ENCODE measurements at regions not wholly inside any gene's neighbourhood (a gene's known extent, or its start where the extent isn't known, plus 50 kb on each side); places are given as distances from the start of the nearest gene placed in this dataset.

DNA sequence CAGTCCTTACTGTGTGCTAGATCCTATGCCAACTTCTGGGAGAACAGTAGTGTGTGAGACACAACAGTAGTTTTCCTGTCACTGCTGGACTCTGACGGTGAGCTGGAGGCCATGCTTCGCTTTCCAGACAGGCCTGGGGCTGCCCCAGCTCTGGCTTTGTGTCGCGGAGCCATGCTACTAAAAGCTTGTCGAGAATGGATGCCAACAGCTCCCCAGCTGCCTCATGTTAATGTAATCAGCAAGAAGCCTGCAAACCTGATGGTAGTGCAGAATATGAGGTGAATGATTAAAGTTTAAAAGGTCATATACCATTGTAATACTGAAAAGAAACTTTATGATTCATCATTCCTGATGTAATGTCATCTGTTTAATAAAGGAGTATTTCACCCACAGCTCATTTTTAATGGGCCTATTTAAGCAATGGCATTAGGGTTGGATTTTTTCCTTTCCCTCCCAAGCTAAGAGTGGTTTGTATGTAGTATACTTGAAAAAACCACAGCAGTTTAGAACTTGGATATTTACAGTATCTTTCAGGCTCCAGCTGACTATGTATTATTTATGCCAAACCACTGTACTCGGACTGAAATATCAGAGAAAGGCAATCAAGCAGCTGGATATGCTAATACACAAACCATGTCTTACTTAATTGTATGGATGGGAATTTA is 343.0 kb downstream of the NUF2 start:
- DNase-seq: no peak

DNA sequence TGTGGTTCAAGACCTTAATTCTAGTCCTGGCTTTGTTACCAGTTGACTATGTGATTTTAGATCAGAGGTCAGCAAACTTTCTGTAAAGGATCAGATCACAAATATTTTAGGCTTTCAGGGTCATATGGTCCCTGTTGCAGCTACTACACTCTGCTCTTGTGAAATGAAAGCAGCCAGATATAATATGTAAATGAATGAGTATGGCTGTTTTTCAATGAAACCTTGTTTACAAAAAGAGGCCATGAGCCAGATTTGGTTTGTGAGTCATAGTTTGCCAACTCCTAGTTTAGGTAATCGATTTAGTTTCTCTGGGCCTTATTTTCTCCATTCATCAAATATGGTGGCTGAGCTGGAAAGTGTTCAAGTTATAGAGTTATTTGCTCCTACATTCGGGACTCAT is 346.7 kb downstream of the NUF2 start:
- no peak for DNase-seq

DNA sequence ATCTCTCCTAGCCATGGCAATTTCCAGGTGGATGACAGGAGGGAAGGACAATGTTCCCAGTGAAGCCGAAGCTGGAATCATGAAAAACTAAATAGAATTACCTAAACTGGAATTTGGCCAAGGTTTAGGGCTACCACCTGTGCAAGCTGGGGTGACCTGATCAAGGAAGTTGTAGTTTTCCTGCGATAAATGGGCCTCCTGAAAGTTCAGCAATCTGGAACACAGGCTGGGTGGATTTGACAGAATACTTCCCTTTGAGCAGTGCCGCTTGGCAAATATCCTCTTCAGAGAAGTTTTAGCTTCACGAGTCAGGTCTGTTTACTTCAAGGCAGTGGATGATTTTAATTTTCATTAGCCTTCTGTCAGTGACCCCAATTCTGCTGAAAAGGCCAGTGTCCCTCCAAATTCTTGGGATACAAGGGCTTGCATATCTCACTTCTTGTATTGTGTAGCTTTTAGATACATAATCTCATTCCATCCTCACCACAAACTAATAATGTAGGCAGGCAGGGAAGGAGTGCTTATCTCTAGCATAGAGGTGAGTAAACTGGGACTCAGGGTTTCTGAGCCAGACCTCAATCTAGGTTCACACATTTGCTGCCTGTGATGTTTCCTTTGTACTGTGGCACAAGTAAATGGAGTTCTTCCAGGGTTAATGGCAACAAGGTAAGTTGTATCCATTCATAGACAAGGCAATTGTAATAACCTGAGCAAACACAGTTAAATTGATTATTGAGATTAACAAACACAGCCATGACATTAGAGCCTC is 349.4 kb downstream of the NUF2 start:
- no peak for DNase-seq

DNA sequence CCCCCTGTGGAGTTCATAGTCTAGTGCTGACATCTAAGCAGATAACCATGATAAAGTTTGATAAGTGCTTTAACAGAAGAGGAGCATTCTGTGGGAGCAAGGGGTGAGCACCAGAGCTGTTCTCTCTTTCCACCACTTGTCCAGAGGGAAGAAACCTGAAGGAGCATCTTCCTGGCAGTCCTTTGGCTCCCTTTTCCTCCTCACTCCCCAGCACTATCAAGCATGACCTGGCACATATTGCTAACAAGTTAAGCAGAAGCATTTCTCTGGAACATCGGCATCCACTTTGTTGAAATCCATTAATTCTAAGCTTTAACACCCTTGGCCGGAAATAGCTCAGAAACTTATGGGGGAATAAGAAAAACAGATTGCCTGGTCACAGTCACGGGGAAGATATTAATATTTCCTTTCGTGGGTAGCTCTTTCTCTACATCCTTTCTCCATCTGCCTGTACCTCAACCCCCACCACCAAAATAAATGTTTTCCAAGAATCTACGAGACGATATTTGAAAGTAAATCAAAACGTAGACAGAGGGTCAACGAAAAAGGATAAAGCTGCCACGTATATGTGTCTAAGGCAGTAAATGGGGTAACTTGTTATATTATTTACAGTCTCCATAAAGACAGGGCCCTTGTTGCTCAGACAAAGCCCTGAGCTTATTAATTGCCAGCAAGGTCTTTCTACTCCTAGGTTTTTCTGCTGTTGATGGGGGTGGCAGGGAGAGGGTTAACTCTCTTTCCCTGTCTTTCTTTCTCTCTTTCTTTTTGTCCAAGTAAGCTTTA is 351.4 kb downstream of the NUF2 start:
- DNase-seq: no peak

DNA sequence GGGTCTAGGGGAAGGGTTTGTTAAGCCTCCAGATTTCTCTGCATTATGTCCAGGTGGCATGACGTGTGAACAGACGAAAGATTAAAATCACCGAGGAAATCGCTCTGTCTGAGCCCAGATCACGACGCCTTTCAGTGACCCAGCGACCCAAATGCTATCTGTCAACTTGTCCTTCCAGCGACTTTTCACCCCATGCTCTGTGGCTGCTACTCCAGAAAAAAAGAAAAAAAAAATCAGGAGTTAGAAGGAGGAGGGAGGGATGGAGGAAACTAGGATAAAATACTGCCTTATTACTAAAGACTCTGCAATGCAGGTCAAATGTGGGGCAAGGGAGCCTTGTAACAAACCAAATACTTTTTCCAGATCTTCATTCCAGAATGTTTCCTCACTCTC is 352.0 kb downstream of the NUF2 start:
- DNase-seq: no peak

DNA sequence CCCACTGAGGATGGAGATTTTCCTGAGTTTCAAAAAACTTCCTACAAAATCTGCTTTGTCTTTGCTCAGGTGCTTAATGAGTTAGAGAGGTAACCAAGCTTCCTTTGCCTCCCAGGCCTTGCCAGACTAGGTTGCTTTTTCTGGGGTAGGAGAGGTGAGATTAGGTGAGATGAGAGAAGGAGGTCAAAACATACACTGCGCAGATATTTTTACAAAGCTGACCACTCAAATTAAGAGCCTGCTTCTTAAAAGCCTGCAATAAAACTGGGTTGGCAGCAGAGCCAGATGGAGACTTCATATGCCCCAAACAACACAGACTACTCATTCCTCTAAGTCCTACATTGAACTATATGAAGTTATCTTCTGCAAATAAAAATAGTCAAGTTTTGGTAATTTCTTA is 352.5 kb downstream of the NUF2 start:
- no peak for DNase-seq

DNA sequence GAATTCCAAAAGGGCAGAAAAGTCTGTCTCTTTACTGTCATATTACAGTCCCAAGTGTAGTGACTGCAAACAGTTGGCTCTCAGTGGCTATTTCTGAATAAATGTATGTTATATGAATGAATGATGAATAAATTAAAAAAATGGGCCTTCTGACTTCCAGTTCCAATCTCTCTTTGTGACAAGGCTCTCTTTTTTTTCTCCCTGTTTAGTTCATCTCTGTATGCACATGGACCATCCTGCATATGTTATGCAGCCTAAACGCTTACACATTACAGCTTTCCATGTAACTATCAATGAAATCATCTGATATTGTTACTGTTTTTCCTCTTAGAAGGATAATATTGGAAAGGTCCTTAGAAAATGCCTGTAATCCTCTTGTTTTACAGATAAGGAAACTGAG is 363.0 kb downstream of the NUF2 start:
- no peak for DNase-seq

DNA sequence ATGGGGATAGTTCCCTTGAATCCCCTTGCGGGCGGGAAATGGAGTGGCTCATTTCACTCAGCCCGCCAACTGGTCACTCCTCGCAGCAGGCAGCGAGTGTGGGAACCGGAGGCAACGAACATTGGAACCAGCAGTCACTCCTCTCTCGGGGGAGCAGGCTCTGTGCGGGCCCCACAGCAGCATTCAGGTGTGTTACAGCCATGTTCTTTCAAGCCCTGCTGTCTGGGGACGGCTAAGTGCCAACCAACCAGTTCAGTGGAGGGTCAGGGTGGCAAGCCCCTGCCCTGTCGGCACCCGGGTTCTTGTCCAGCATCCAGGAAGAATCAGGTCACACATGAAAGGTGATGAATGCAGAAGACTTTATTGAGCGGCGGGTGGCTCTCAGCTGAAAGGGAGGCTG is 370.5 kb downstream of the NUF2 start:
- DNase-seq: no peak

DNA sequence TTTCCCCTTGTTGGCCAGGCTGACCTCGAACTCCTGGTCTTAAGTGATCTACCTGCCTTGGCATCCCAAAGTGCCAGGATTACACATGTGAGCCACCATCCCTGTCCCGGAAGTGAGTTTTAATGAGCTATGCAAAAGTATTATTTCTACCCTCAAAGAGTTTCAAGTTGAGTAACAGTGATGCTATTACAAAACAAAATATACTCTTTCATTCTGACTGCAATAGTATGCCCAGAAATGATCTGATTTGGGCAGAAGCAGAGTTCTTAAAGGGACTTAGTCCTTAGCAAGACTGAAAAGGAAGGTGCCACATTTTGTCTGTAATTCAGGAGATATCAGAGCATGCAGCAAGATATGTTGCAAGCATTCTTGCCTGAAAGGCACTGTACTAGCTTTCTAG is 375.4 kb downstream of the NUF2 start:
- no peak for DNase-seq

DNA sequence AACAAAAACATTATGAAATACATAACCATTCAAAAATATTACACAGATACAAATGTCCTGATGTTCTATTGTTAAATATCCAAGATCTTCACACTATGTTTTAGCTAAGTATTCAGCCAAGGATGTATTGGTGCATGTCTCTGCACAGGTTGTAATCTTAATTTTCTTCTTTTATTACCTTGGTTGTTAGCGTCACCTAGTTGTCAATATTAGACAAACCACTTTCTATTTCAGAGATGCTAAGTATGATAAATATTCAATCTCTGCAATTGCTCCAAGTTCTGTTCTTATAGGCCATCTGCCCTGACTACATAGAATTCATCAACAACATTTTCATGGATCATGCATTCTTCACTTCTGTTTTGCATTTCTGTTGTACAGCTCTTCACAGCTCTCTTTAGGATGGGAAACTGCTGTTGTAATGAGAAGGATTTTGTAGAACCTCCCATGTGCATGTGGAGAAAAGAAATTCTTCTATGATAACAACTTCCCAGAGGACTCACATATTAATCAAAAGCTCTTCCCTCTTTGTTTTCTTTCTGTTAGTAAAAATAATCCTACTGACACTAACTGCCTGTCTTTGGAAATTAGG is 380.1 kb downstream of the NUF2 start:
- DNase-seq: no peak

DNA sequence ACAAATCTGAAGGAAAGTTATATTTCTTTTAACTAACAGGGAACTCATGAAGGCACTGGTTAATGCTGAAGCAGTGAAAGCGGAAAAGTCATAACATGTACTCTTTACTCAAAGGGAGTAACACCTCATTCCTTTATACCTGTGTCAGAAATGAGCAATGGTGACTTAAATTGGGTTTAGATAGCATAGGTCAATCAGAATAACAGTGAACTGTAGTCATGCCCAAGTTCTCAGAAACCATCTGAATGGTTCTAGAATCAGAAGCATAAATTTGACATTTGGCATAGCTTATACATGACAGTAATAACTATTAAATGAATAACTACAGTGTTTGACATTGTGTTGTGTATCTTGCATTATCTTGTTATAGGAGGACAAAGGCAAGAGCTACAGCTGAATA is 382.0 kb downstream of the NUF2 start:
- DNase-seq: no peak

DNA sequence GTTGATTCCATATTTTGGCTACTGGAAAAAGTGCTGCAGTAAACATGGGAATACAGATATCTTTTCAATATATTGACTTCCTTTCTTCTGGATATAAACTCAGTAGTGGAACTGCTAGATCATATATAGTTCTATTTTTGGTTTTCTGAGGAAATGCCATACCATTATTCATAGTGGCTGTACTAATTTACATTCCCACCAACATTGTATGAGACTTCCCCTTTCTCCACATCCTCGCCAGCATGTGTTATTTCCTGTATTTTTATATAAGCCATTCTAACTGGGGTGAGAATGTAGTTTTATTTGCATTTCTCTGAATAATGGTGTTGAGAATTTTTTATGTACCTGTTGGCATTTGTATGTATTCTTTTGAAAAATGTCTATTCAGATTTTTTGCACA is 385.2 kb downstream of the NUF2 start:
- DNase-seq: no peak

DNA sequence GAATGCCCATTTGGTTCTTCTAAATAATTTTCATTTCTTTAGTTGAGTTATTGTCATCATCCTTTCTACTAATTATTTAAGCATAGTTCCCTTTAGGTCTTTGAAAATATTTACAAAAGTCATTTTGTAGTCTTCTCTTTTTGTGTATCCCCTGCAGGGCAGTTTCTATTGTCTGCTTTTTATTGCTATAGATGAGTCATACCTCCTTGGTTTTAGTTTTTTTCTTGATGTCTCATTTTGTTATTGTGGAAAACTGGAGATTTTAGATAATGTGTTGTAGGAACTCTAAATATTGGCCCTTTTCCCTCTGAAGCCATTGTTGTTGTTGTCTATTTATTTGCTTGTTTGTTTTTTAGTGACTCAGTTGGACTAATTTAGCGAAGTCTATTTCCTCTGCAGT is 387.9 kb downstream of the NUF2 start:
- no peak for DNase-seq

DNA sequence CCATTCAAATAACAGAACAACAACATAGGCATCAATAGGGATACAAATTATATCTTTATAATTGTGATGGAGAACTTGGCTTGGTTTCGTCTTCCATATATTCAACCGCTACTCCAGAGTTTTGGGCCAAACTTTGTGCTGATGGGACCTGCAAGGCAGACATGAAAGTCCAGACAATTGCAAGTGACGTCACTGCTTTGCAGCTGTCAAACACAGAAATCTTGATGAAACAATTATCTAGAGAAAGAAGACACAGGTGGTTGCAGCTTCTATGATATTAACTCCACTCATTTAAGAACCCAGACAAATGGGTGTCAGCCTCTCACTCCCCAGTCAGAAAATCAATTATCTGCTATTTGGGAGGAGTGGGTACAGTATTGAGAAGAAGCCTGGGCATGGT is 390.6 kb downstream of the NUF2 start:
- no peak for DNase-seq

DNA sequence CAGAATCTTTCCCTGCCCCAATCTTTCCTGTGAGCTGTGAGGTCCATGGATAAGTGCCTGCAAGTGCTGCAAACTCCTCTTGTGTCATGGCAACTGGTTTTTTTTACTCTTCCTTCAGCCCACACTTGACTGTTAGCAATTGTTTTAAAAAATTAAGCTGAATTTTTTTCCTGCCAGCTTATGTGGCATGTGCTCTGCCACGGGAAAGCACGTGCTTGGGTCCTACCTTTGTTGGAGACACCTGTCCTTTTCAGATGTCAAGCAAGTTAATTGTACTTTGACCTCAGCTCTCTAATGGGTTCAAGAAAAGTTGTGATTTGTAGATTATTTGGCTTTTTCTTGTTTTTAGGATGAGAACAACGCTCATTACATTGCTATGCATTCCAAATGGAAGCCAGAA is 398.5 kb downstream of the NUF2 start:
- DNase-seq: no peak

DNA sequence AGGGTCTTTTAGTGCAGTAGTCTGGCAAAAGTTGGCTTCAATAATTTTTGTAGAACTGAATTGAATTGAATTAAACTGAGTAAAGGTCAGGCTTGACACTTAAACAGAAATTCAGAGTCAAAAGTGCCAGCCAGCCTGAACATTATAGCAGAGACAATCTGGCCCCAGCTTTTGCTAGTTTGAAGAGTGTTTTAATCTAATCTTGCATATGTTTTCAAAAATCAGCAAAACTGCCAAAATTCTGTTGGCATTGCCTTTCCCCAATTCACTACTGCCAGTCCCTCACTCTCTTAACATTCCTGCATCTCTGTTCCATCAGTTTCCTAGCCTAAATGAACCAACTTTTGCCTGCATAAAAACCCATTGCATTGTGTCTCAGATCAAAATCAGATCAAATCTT is 403.8 kb downstream of the NUF2 start:
- DNase-seq: no peak

DNA sequence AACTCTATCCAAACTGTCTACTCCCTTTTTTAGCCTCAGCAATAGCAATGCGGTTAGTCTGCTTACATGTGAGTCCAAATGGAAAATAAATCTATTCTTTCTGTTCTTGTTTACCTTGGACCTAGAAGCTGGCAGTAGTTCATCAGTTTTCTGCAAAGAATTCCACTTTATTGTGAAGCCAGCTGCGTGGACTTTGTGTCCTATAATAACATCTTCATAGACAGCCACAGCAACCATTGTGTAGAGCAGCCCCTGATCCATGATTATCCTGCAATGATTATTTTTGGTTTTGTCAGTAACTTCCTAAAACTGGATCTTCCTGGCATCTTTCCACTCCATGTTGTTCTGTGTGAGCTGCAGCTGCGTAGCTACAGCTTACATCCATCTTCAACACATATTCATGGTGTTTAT is 408.7 kb downstream of the NUF2 start:
- DNase-seq: no peak

DNA sequence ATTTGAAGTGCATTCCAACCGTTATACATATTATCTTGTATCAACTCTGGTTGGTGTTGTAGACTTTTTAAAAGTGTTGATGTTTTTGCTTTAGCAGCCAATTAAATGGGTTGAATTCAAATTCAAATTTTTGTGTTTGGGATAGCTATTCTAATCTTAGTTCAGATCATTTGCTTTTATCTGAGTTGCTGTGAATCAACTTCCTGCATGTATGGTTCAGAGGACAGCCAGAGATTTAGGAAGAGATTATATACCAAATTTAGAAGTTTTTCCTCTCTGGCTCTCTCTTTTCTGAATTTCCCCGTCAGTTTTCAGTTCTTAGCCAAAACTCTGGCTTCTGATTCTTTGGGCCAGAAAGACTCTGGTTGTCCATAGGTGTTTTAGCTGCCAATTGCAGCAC is 415.5 kb downstream of the NUF2 start:
- no peak for DNase-seq

DNA sequence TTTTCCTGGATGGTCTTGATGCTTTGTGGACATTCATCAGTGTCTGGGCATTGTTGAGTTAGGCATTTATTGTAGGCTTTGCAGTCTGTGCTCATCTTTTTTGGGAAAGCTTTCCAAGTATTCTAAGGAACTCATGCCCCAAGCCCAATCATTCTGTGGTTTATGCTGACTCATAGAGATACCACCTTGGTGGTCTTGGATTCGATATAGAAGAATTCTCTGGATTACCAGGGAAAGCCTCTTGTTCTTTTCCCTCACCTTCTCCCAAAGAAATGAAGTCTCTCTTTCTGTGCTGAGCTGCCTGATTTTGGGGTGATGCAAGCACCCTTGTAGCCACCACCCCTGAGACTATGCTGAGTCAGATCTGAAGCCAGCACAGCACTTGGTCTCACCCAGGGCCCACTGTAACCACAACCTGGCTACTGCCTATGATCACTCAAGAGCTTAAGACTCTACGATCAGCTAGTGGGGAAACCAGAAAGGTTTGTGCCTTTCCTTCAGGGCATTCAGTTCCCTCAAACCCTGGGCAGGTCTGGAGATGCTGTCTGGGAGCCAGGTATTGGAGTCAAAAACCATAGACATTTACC is 422.6 kb downstream of the NUF2 start:
- DNase-seq: no peak

DNA sequence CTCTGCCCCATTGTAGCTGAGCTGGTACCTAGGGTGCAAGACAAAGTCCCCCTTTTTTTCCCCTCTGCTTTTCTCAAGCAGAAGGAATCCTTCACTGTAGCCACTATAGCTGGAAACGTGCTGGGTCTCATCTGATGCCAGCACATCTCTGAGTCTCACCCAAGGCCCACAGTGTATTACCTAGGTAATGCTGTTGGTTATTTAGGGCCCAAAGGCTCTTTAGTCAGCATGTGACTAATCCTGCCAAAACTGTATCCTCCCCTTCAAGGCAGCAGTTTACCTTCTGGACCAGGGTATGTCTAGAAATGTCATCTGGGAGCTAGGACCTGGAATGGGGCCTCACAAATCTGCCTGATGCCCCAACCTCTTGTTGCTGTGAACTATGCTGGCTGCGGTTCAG is 423.4 kb downstream of the NUF2 start:
- no peak for DNase-seq

DNA sequence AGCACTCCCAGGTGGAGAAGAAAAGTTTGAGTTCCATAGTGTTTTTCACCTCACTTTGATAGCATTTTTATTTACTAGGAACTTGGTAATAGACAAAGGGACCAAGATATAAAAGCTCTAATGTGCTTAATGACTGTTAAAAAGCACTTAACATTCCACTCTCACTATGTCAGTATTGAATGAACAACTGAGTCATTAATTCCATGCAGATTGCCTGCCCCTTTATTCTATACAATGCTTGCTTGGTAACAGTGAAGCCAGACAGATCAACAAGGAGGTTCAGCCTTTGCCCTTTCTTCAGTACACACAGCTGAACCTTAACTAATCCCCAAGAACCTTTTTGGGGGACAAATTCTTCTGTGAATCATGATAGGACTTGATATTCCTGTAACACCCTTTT is 425.5 kb downstream of the NUF2 start:
- DNase-seq: no peak

DNA sequence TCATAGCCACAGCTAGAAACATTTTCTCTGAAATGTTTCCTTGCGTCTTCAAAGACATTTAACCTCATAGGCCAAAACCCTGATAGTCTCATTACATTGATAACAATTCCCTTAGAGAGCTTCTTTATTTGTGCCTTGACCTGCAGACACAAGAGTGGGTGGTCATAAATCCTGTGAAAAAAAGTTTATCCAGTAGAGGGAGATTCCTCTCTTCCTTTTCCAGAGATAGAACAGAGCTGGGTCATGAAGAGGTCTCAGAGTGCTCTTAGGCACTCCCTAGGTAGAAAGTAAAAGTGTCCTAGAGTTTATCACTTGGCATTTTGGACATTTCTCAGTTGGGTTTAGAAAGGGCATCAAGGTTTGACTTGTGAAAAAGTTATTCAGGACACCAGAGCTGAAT is 426.1 kb downstream of the NUF2 start:
- DNase-seq: no peak

DNA sequence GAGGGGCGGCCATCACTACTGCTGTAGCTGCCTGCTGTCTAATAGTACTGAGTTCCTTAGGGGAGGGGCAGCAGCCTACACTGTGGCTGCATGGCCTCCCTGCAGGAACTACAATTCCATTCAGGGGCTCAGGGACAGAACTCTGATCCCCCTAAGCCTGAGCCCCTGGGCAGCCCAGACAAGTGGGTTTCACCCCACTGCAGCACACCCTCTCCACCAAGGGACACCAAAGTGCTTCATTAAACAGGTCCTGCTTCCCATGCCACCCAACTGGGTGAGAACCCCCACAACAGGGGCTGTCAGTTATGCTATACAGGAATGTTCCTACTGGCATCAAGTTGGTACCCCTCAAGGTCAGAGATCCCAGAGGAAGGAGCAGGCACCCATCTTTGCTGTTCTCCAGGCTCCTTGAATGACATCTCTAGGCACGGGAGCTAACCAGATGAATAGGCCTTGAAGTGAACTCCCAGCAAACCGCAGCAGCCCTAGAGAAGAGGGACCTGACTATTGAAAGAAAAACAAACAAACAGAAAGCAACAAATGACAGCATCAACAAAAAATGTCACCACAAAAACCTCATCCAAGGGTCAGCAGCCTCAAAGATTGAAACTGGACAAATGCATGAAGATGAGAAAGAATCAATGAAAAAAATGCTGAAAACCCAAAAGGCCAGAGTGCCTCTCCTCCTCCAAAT is 437.4 kb downstream of the NUF2 start:
- no peak for DNase-seq
